ENCODE measurements at regions not wholly inside any gene's neighbourhood (a gene's known extent, or its start where the extent isn't known, plus 50 kb on each side); places are given as distances from the start of the nearest gene placed in this dataset.

GRCh38 chr10:130636313-130636930 lies 500.2 kb downstream of the GLRX3 start:
- 46 to 54% methylated on average over 6 of the region's 6 CpGs for WGBS, 2 donors
- Histone ChIP-seq H3K4me3 (no peak overlapping the region), H3K27ac (no peak overlapping the region), H3K4me1 (no peaks in the 10 kb centered on the region), H3K36me3 (no peaks in the 10 kb centered on the region), H3K9me3 (no peaks in the 10 kb centered on the region), H3K27me3 (peaks cover 0 to 5% (median 0%) of the 10 kb centered on the region in 4 donors)
- intact Hi-C loops (cut with DNase I): no loop called here
- DNase-seq: no peak
- no peak for TF ChIP-seq CTCF (IDR thresholded peaks at IDR 0.05)
- no peak for TF ChIP-seq POLR2A (IDR thresholded peaks at IDR 0.05)

- TF ChIP-seq CTCF (IDR thresholded peaks at IDR 0.05) (no peak), POLR2A (IDR thresholded peaks at IDR 0.05) (no peak)
- intact Hi-C loops (cut with DNase I): no loop called here
These were observed 501.0 kb downstream of the GLRX3 start for GRCh38 chr10:130637089-130637676.

GRCh38 chr10:130638991-130639390 lies 502.8 kb downstream of the GLRX3 start:
- Histone ChIP-seq H3K27me3 (peaks cover 0 to 5% (median 0%) of the 10 kb centered on the region in 4 donors), H3K4me3 (no peak overlapping the region), H3K27ac (no peak overlapping the region), H3K9me3 (no peaks in the 10 kb centered on the region), H3K4me1 (no peaks in the 10 kb centered on the region), H3K36me3 (no peaks in the 10 kb centered on the region)
- 58 to 67% methylated on average over 4 of the region's 4 CpGs for WGBS, 2 donors
- no peak for DNase-seq
- TF ChIP-seq POLR2A (IDR thresholded peaks at IDR 0.05) (no peak), CTCF (IDR thresholded peaks at IDR 0.05) (no peak)
- intact Hi-C loops (cut with DNase I): no loop called here

More at GRCh38 chr10:130637089-130637676, 501.0 kb downstream of the GLRX3 start:
- Histone ChIP-seq H3K4me1 (no peaks in the 10 kb centered on the region), H3K9me3 (no peaks in the 10 kb centered on the region), H3K27ac (no peak overlapping the region), H3K4me3 (no peak overlapping the region), H3K27me3 (peaks cover 0 to 5% (median 0%) of the 10 kb centered on the region in 4 donors), H3K36me3 (no peaks in the 10 kb centered on the region)
- 28 to 44% methylated on average over 4 of the region's 4 CpGs for WGBS, 2 donors
- no peak for DNase-seq

GRCh38 chr10:130642926-130643325 lies 506.7 kb downstream of the GLRX3 start:
- intact Hi-C loops (cut with DNase I): no loop called here
- Histone ChIP-seq H3K4me3 (no peak overlapping the region), H3K36me3 (no peaks in the 10 kb centered on the region), H3K4me1 (no peaks in the 10 kb centered on the region), H3K27ac (no peak overlapping the region), H3K27me3 (no peaks in the 10 kb centered on the region), H3K9me3 (no peaks in the 10 kb centered on the region)
- 90 to 91% methylated on average over 4 of the region's 4 CpGs for WGBS, 2 donors
- TF ChIP-seq POLR2A (IDR thresholded peaks at IDR 0.05) (no peak), CTCF (IDR thresholded peaks at IDR 0.05) (no peak)
- DNase-seq: no peak

GRCh38 chr10:130647341-130647740 lies 511.1 kb downstream of the GLRX3 start:
- H3K9me3 ChIP-seq: no peaks in the 10 kb centered on the region
- no peaks in the 10 kb centered on the region for H3K4me1 ChIP-seq
- intact Hi-C loops (cut with DNase I): no loop called here
- no peaks in the 10 kb centered on the region for H3K36me3 ChIP-seq
- no peak for DNase-seq
- WGBS, 2 donors: 62 to 71% methylated on average over 6 of the region's 6 CpGs
- H3K27ac ChIP-seq: no peak overlapping the region
- H3K4me3 ChIP-seq: no peak overlapping the region
- TF ChIP-seq CTCF (IDR thresholded peaks at IDR 0.05): no peak
- no peak for TF ChIP-seq POLR2A (IDR thresholded peaks at IDR 0.05)
- H3K27me3 ChIP-seq: no peaks in the 10 kb centered on the region
